ENCODE measurements at regions not wholly inside any gene's neighbourhood (a gene's known extent, or its start where the extent isn't known, plus 50 kb on each side); places are given as distances from the start of the nearest gene placed in this dataset.

GRCh38 chr5:65081071-65081470 lies 312.3 kb downstream of the CWC27 start:
- Histone ChIP-seq H4K20me1 (ENCODE audit: insufficient read depth, low read depth, low read length) (no peaks in the 10 kb centered on the region), H3K79me2 (ENCODE audit: low read length) (no peaks in the 10 kb centered on the region), H3K9me2 (replicated peaks; ENCODE audit: insufficient read depth, low read length) (no peaks in the 10 kb centered on the region), H3K4me1 (ENCODE audit: low read length) (peaks cover 2% of the 10 kb centered on the region), H3K4me2 (ENCODE audit: low read depth, low read length, poor library complexity, severe bottlenecking) (no peak overlapping the region), H3K4me3 (ENCODE audit: low read length) (no peak overlapping the region), H2AFZ (ENCODE audit: low read length) (no peak overlapping the region), H3K27ac (ENCODE audit: low read length) (no peak overlapping the region), H3K36me3 (ENCODE audit: insufficient read depth, low read length) (no peaks in the 10 kb centered on the region), H3K27me3 (ENCODE audit: low read length) (no peaks in the 10 kb centered on the region), H3K9ac (ENCODE audit: low read length) (no peak overlapping the region), H3K9me3 (ENCODE audit: low read length) (no peaks in the 10 kb centered on the region)
- DNase-seq = no peak

- H2AFZ ChIP-seq (ENCODE audit: low read length) = no peak overlapping the region
- no peak for DNase-seq
- H3K79me2 ChIP-seq (ENCODE audit: low read length) = no peaks in the 10 kb centered on the region
These were observed 316.2 kb downstream of the CWC27 start for GRCh38 chr5:65084795-65085515.

GRCh38 chr5:65085516-65085850 lies 316.8 kb downstream of the CWC27 start:
- H3K79me2 ChIP-seq (ENCODE audit: low read length) = no peaks in the 10 kb centered on the region
- H3K36me3 ChIP-seq (ENCODE audit: insufficient read depth, low read length) = no peaks in the 10 kb centered on the region
- no peak overlapping the region for H2AFZ ChIP-seq (ENCODE audit: low read length)
- H3K4me2 ChIP-seq (ENCODE audit: low read depth, low read length, poor library complexity, severe bottlenecking) = no peak overlapping the region
- no peak overlapping the region for H3K9ac ChIP-seq (ENCODE audit: low read length)
- H3K4me1 ChIP-seq (ENCODE audit: low read length) = no peaks in the 10 kb centered on the region
- H3K27ac ChIP-seq (ENCODE audit: low read length) = no peak overlapping the region
- H3K9me2 ChIP-seq (replicated peaks; ENCODE audit: insufficient read depth, low read length) = no peaks in the 10 kb centered on the region
- no peak for DNase-seq
- no peaks in the 10 kb centered on the region for H3K27me3 ChIP-seq (ENCODE audit: low read length)
- no peak overlapping the region for H3K4me3 ChIP-seq (ENCODE audit: low read length)
- H4K20me1 ChIP-seq (ENCODE audit: insufficient read depth, low read depth, low read length) = no peaks in the 10 kb centered on the region
- no peaks in the 10 kb centered on the region for H3K9me3 ChIP-seq (ENCODE audit: low read length)

More at GRCh38 chr5:65084795-65085515, 316.2 kb downstream of the CWC27 start:
- Histone ChIP-seq H3K9ac (ENCODE audit: low read length) (no peak overlapping the region), H3K9me2 (replicated peaks; ENCODE audit: insufficient read depth, low read length) (no peaks in the 10 kb centered on the region), H3K4me2 (ENCODE audit: low read depth, low read length, poor library complexity, severe bottlenecking) (no peak overlapping the region), H3K4me3 (ENCODE audit: low read length) (no peak overlapping the region), H3K4me1 (ENCODE audit: low read length) (no peaks in the 10 kb centered on the region), H3K27ac (ENCODE audit: low read length) (no peak overlapping the region), H3K36me3 (ENCODE audit: insufficient read depth, low read length) (no peaks in the 10 kb centered on the region), H4K20me1 (ENCODE audit: insufficient read depth, low read depth, low read length) (no peaks in the 10 kb centered on the region), H3K9me3 (ENCODE audit: low read length) (no peaks in the 10 kb centered on the region), H3K27me3 (ENCODE audit: low read length) (no peaks in the 10 kb centered on the region)

- Histone ChIP-seq H3K4me1 (ENCODE audit: low read length) (no peaks in the 10 kb centered on the region), H3K36me3 (ENCODE audit: insufficient read depth, low read length) (no peaks in the 10 kb centered on the region), H3K27me3 (ENCODE audit: low read length) (no peaks in the 10 kb centered on the region), H3K4me2 (ENCODE audit: low read depth, low read length, poor library complexity, severe bottlenecking) (no peak overlapping the region), H3K9ac (ENCODE audit: low read length) (no peak overlapping the region), H2AFZ (ENCODE audit: low read length) (no peak overlapping the region), H4K20me1 (ENCODE audit: insufficient read depth, low read depth, low read length) (no peaks in the 10 kb centered on the region), H3K27ac (ENCODE audit: low read length) (no peak overlapping the region), H3K9me2 (replicated peaks; ENCODE audit: insufficient read depth, low read length) (no peaks in the 10 kb centered on the region), H3K4me3 (ENCODE audit: low read length) (no peak overlapping the region), H3K9me3 (ENCODE audit: low read length) (no peaks in the 10 kb centered on the region; the same call in 1 of the 2 replicates), H3K79me2 (ENCODE audit: low read length) (no peaks in the 10 kb centered on the region)
- no peak for DNase-seq
These were observed 317.6 kb downstream of the CWC27 start for GRCh38 chr5:65086234-65086890.

GRCh38 chr5:65087154-65087553 lies 318.4 kb downstream of the CWC27 start:
- H3K27ac ChIP-seq (ENCODE audit: low read length) = no peak overlapping the region
- no peaks in the 10 kb centered on the region for H3K79me2 ChIP-seq (ENCODE audit: low read length)
- no peaks in the 10 kb centered on the region for H3K27me3 ChIP-seq (ENCODE audit: low read length)
- H3K9me3 ChIP-seq (ENCODE audit: low read length) = no peaks in the 10 kb centered on the region; the same call in 1 of the 2 replicates
- no peak overlapping the region for H3K4me3 ChIP-seq (ENCODE audit: low read length)
- DNase-seq = no peak
- no peaks in the 10 kb centered on the region for H3K36me3 ChIP-seq (ENCODE audit: insufficient read depth, low read length)
- H3K9ac ChIP-seq (ENCODE audit: low read length) = no peak overlapping the region
- H3K4me2 ChIP-seq (ENCODE audit: low read depth, low read length, poor library complexity, severe bottlenecking) = no peak overlapping the region
- H4K20me1 ChIP-seq (ENCODE audit: insufficient read depth, low read depth, low read length) = no peaks in the 10 kb centered on the region
- H3K9me2 ChIP-seq (replicated peaks; ENCODE audit: insufficient read depth, low read length) = no peaks in the 10 kb centered on the region
- no peak overlapping the region for H2AFZ ChIP-seq (ENCODE audit: low read length)
- H3K4me1 ChIP-seq (ENCODE audit: low read length) = no peaks in the 10 kb centered on the region

- DNase-seq = no peak
- Histone ChIP-seq H3K27ac (ENCODE audit: low read length) (no peak overlapping the region), H3K79me2 (ENCODE audit: low read length) (no peaks in the 10 kb centered on the region), H4K20me1 (ENCODE audit: insufficient read depth, low read depth, low read length) (no peaks in the 10 kb centered on the region), H3K9ac (ENCODE audit: low read length) (no peak overlapping the region), H3K4me2 (ENCODE audit: low read depth, low read length, poor library complexity, severe bottlenecking) (no peak overlapping the region), H2AFZ (ENCODE audit: low read length) (no peak overlapping the region), H3K9me2 (replicated peaks; ENCODE audit: insufficient read depth, low read length) (no peaks in the 10 kb centered on the region), H3K27me3 (ENCODE audit: low read length) (no peaks in the 10 kb centered on the region), H3K4me1 (ENCODE audit: low read length) (no peaks in the 10 kb centered on the region), H3K4me3 (ENCODE audit: low read length) (no peak overlapping the region), H3K9me3 (ENCODE audit: low read length) (no peaks in the 10 kb centered on the region; the same call in 1 of the 2 replicates), H3K36me3 (ENCODE audit: insufficient read depth, low read length) (no peaks in the 10 kb centered on the region)
These were observed 325.5 kb downstream of the CWC27 start for GRCh38 chr5:65094279-65094678.

GRCh38 chr5:65098393-65098792 lies 329.7 kb downstream of the CWC27 start:
- Histone ChIP-seq H3K9ac (ENCODE audit: low read length) (no peak overlapping the region), H3K4me1 (ENCODE audit: low read length) (no peaks in the 10 kb centered on the region), H3K79me2 (ENCODE audit: low read length) (no peaks in the 10 kb centered on the region), H3K27me3 (ENCODE audit: low read length) (no peaks in the 10 kb centered on the region), H3K4me2 (ENCODE audit: low read depth, low read length, poor library complexity, severe bottlenecking) (no peak overlapping the region), H3K36me3 (ENCODE audit: insufficient read depth, low read length) (no peaks in the 10 kb centered on the region), H3K9me3 (ENCODE audit: low read length) (no peaks in the 10 kb centered on the region), H3K27ac (ENCODE audit: low read length) (no peak overlapping the region), H3K4me3 (ENCODE audit: low read length) (no peak overlapping the region), H2AFZ (ENCODE audit: low read length) (no peak overlapping the region), H3K9me2 (replicated peaks; ENCODE audit: insufficient read depth, low read length) (no peaks in the 10 kb centered on the region), H4K20me1 (ENCODE audit: insufficient read depth, low read depth, low read length) (no peaks in the 10 kb centered on the region)
- DNase-seq = no peak
